ENCODE measurements at regions not wholly inside any gene's neighbourhood (a gene's known extent, or its start where the extent isn't known, plus 50 kb on each side); places are given as distances from the start of the nearest gene placed in this dataset.
"Not testable (repeated sequence)": the region's sequence is repeated elsewhere in the genome, so short reads cannot be mapped to it uniquely, and the experiment has no call there.

DNA sequence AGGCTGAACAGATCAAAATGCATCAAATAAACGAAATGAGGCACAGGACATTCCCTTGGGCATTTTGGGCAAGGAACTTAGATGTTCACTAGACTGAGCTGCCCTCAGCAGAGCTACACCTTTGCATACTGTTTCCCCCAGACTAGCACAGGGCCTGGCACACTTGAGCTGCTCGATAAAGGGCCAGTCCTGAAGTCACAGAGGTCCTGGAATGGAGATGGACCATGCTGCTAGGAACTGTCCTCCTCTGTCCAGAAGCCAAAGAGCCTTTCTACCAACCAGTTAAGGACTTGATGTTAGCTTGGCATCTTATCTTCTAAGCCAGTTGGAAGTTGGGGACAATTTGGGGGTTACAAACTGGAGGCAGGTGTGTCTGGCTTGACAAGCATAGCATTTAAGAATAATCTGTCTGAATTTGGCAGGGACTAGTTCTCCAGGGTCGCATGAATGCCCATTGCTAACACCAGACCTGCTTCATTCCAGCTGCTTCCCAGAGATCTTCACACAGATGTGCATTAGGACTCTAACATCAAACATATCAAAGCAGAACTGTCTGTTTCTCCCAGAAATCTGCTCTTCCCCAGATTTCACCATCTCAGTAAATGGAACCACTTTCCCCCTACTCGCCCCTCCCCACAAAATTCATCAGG, 152.2 kb upstream of the PDE1C start:
- Histone ChIP-seq H2AFZ (ENCODE audit: low read length) (no peak overlapping the region), H3K79me2 (ENCODE audit: insufficient read depth, low read length) (no peaks in the 10 kb centered on the region), H3K4me2 (ENCODE audit: insufficient read depth, low read length) (no peak overlapping the region), H3K9me3 (ENCODE audit: low read depth, low read length) (no peaks in the 10 kb centered on the region), H3K27me3 (ENCODE audit: insufficient read depth, low read length) (peaks cover 4% of the 10 kb centered on the region), H3K27ac (ENCODE audit: low read depth, low read length) (no peak overlapping the region), H3K4me1 (ENCODE audit: insufficient read depth, low read length) (no peaks in the 10 kb centered on the region), H3K4me3 (ENCODE audit: insufficient read depth, low read length) (no peak overlapping the region), H4K20me1 (ENCODE audit: insufficient read depth, low read length) (no peaks in the 10 kb centered on the region), H3K36me3 (ENCODE audit: insufficient read depth, low read length) (no peaks in the 10 kb centered on the region)
- peak; percentile 52 for DNase-seq (ENCODE audit: insufficient read length, low spot score, missing footprints)
- TF ChIP-seq, protein P1, sequence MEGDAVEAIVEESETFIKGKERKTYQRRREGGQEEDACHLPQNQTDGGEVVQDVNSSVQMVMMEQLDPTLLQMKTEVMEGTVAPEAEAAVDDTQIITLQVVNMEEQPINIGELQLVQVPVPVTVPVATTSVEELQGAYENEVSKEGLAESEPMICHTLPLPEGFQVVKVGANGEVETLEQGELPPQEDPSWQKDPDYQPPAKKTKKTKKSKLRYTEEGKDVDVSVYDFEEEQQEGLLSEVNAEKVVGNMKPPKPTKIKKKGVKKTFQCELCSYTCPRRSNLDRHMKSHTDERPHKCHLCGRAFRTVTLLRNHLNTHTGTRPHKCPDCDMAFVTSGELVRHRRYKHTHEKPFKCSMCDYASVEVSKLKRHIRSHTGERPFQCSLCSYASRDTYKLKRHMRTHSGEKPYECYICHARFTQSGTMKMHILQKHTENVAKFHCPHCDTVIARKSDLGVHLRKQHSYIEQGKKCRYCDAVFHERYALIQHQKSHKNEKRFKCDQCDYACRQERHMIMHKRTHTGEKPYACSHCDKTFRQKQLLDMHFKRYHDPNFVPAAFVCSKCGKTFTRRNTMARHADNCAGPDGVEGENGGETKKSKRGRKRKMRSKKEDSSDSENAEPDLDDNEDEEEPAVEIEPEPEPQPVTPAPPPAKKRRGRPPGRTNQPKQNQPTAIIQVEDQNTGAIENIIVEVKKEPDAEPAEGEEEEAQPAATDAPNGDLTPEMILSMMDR (IDR thresholded peaks at IDR 0.05; ENCODE audit: extremely low read depth, low read depth, low read length), result no peak

DNA sequence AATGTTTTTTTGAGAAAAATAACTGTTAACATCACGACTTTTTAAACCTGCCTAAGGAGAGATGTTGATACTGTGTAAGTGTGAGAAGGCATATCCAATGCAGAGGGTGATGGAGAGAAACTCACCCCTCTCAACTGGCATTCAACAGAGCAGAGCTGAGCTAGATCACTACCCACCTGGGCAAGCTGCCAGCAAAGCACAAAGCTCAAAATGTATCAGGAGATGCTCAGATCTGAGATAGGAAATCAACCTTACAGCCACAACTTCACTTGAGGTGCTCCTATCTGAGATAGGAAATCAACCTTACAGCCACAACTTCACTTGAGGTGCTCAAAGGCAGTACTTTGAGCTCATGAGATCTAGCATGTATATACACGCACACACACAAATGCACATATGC, 151.5 kb upstream of the PDE1C start:
- TF ChIP-seq, protein P1 (IDR thresholded peaks at IDR 0.05; ENCODE audit: extremely low read depth, low read depth, low read length), result no peak
- DNase-seq (ENCODE audit: insufficient read length, low spot score, missing footprints), result no peak

DNA sequence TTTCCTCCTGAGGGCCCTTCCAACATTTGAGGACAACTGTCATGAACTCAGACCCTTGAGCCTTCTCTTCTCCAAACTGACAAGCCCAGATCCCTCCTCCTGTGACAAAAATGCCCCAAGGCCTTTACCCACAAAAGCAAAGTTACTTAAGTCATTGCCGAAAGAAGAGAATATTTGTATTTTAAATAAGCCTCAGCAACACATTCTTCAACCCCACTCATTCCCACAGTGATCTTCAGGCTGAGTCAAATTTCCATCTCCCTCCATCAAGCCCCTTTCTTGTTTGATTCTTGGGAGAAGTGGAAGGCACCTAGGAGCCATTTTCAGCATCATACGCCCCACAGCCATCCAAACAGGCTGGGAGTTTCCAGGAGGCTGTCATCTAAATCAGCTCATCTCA, 150.8 kb upstream of the PDE1C start:
- H3K4me3 ChIP-seq (ENCODE audit: insufficient read depth, low read length), result no peak overlapping the region
- H3K4me1 ChIP-seq (ENCODE audit: insufficient read depth, low read length), result no peaks in the 10 kb centered on the region
- H2AFZ ChIP-seq (ENCODE audit: low read length), result no peak overlapping the region
- H3K4me2 ChIP-seq (ENCODE audit: insufficient read depth, low read length), result no peak overlapping the region
- no peaks in the 10 kb centered on the region for H3K9me3 ChIP-seq (ENCODE audit: low read depth, low read length)
- TF ChIP-seq, protein P1 (IDR thresholded peaks at IDR 0.05; ENCODE audit: extremely low read depth, low read depth, low read length), result no peak
- no peaks in the 10 kb centered on the region for H4K20me1 ChIP-seq (ENCODE audit: insufficient read depth, low read length)
- no peak overlapping the region for H3K27ac ChIP-seq (ENCODE audit: low read depth, low read length)
- H3K36me3 ChIP-seq (ENCODE audit: insufficient read depth, low read length), result no peaks in the 10 kb centered on the region
- peak; percentile 50 for DNase-seq (ENCODE audit: insufficient read length, low spot score, missing footprints)
- H3K27me3 ChIP-seq (ENCODE audit: insufficient read depth, low read length), result peaks cover 4% of the 10 kb centered on the region
- H3K79me2 ChIP-seq (ENCODE audit: insufficient read depth, low read length), result no peaks in the 10 kb centered on the region

More for the DNA sequence above, 151.5 kb upstream of the PDE1C start:
- Histone ChIP-seq H3K27ac (ENCODE audit: low read depth, low read length) (no peak overlapping the region), H4K20me1 (ENCODE audit: insufficient read depth, low read length) (no peaks in the 10 kb centered on the region), H3K36me3 (ENCODE audit: insufficient read depth, low read length) (no peaks in the 10 kb centered on the region), H3K27me3 (ENCODE audit: insufficient read depth, low read length) (peaks cover 4% of the 10 kb centered on the region), H3K79me2 (ENCODE audit: insufficient read depth, low read length) (no peaks in the 10 kb centered on the region), H3K4me3 (ENCODE audit: insufficient read depth, low read length) (no peak overlapping the region), H3K4me2 (ENCODE audit: insufficient read depth, low read length) (no peak overlapping the region), H3K9me3 (ENCODE audit: low read depth, low read length) (no peaks in the 10 kb centered on the region), H2AFZ (ENCODE audit: low read length) (no peak overlapping the region), H3K4me1 (ENCODE audit: insufficient read depth, low read length) (no peaks in the 10 kb centered on the region)

DNA sequence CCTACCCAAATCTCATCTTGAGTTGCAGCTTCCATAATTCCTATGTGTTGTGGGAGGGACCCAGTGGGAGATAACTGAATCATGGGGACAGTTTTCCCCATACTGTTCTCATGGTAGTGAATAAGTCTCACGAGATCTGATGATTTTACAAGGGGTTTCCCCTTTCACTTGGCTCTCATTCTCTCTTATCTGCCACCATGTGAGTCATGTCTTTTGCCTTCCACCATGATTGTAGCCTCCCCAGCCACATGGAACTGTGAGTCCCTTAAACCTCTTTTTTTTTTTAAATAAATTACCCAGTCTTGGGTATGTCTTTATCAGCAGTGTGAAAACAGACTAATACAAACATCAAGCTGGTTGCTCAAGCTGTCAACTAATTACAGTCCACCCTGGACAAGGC, 149.6 kb upstream of the PDE1C start:
- H2AFZ ChIP-seq (ENCODE audit: low read length); H3K36me3 ChIP-seq (ENCODE audit: insufficient read depth, low read length); H3K79me2 ChIP-seq (ENCODE audit: insufficient read depth, low read length); H3K4me1 ChIP-seq (ENCODE audit: insufficient read depth, low read length); H3K27me3 ChIP-seq (ENCODE audit: insufficient read depth, low read length); DNase-seq (ENCODE audit: insufficient read length, low spot score, missing footprints); H3K9me3 ChIP-seq (ENCODE audit: low read depth, low read length); H3K4me2 ChIP-seq (ENCODE audit: insufficient read depth, low read length); H4K20me1 ChIP-seq (ENCODE audit: insufficient read depth, low read length); H3K27ac ChIP-seq (ENCODE audit: low read depth, low read length); H3K4me3 ChIP-seq (ENCODE audit: insufficient read depth, low read length): not testable (repeated sequence)

Measured in osteoblast (primary cell).